ENCODE measurements at regions not wholly inside any gene's neighbourhood (a gene's known extent, or its start where the extent isn't known, plus 50 kb on each side); places are given as distances from the start of the nearest gene placed in this dataset.

DNA sequence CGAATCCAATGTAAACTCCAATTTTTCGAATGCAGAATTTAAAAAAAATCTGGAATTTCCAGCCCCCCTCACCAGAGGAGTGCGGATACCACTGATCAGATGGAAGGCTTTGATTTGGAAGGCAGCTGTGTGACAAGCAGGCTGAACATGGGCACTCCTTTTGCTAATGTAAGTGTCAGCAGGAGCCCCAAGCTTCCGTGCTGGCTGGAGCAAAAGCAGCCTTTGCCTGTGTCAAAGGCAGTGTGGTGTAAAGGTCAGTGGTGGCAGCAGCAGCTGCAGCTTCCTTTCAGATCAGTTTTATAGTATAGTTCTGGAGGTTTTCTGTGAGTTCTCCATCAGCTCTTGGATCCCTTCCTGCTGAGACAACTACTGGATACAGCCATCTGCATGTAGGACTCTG lies 259.9 kb downstream of the CTH start:
- in situ Hi-C loops (cut with MboI; ENCODE audit: low pct_ligation_motif_present in 1 of 4, low pct_unique_long_range_greater_than_20kb in 1 of 4, low sequenced_read_pairs in 3 of 4) (no loop called here), intact Hi-C loops (cut with DNase I; ENCODE audit: low total_unique reads) (no loop called here)
- peaks cover 0 to 8% (median 0%) of the 10 kb centered on the region in 4 donors for H3K4me1 ChIP-seq
- no peak for DNase-seq
- WGBS, 2 donors (ENCODE audit: low coverage in 1 of 2), result 64 to 84% methylated on average over 4 of the region's 4 CpGs
- no peak overlapping the region for H3K4me3 ChIP-seq
- no peaks in the 10 kb centered on the region for H3K36me3 ChIP-seq
- no peaks in the 10 kb centered on the region for H3K27me3 ChIP-seq
- no peaks in the 10 kb centered on the region for H3K9me3 ChIP-seq
- no peak overlapping the region for H3K27ac ChIP-seq
- TF ChIP-seq POLR2AphosphoS5 (IDR thresholded peaks at IDR 0.05) (no peak), EP300 (IDR thresholded peaks at IDR 0.05; ENCODE audit: low read depth) (no peak), POLR2A (IDR thresholded peaks at IDR 0.05) (no peak)
- TF ChIP-seq, protein P1, sequence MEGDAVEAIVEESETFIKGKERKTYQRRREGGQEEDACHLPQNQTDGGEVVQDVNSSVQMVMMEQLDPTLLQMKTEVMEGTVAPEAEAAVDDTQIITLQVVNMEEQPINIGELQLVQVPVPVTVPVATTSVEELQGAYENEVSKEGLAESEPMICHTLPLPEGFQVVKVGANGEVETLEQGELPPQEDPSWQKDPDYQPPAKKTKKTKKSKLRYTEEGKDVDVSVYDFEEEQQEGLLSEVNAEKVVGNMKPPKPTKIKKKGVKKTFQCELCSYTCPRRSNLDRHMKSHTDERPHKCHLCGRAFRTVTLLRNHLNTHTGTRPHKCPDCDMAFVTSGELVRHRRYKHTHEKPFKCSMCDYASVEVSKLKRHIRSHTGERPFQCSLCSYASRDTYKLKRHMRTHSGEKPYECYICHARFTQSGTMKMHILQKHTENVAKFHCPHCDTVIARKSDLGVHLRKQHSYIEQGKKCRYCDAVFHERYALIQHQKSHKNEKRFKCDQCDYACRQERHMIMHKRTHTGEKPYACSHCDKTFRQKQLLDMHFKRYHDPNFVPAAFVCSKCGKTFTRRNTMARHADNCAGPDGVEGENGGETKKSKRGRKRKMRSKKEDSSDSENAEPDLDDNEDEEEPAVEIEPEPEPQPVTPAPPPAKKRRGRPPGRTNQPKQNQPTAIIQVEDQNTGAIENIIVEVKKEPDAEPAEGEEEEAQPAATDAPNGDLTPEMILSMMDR (IDR thresholded peaks at IDR 0.05), result no peak

DNA sequence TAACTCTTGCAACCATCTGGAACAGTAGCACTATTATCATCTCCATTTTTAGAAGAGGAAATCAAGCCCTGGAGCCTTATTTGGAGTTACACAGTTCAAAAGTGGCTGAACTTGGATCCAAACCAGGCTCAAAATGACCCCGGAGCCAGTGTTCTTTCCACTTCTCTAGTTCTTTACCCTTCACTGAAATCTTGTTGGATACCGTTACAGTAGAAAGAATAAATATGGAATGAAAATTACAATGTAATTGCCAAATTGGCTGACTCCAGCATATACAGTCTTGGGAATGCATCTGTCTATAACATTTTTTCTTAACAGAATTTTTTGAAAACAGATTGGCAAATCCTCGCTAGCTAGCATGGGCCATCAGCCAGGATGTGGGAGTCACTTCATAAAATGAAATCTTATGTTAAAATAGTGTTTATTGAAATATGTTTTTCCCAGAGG lies 261.4 kb downstream of the CTH start:
- in situ Hi-C loops (cut with MboI; ENCODE audit: low pct_ligation_motif_present in 1 of 4, low pct_unique_long_range_greater_than_20kb in 1 of 4, low sequenced_read_pairs in 3 of 4), result no loop called here
- WGBS, 2 donors (ENCODE audit: low coverage in 1 of 2), result 69 to 72% methylated on average over 3 of the region's 3 CpGs
- TF ChIP-seq POLR2AphosphoS5 (IDR thresholded peaks at IDR 0.05), result no peak
- no peak for TF ChIP-seq EP300 (IDR thresholded peaks at IDR 0.05; ENCODE audit: low read depth)
- TF ChIP-seq, protein P1 (IDR thresholded peaks at IDR 0.05), result no peak
- TF ChIP-seq POLR2A (IDR thresholded peaks at IDR 0.05), result no peak

DNA sequence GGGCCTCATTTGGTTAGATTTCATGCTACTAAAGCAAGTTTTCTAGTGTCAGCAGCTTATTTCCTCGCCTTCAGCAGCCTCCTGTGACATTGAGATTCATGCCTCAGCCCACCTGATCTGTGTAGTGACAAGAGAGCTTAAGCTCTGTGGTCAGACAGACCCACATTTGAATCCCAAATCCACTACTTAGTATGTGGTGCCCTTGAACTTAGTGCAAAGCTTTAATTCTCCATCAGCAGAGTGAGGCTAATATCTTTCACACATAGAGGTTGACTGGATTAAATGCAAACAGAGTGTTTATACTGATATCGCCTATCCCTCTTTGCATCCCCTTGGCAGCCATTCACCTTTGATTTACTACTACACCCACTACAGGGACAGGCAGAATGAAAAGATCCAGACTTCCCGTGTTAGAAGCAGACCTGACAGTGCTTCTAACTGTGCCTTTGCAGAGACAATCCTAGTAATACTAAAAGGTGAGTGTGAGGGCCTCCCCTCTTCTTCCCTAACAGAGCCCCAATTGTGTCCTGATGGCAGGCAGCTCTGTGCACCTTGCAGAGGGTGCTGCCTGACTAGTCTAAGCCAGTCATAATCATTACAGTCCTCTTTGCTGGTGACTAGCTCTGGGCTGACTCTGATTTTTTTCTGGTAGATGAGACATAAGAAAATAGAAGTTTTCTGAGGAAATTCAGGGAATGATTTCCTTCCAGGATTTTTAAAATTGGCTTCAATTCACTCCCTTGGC lies 264.0 kb downstream of the CTH start:
- 25 to 43% methylated on average over 1 to 3 of the region's 3 CpGs for WGBS, 2 donors (ENCODE audit: low coverage in 1 of 2)
- TF ChIP-seq POLR2A (IDR thresholded peaks at IDR 0.05) (no peak), EP300 (IDR thresholded peaks at IDR 0.05; ENCODE audit: low read depth) (no peak), POLR2AphosphoS5 (IDR thresholded peaks at IDR 0.05) (no peak)
- TF ChIP-seq, protein P1 (IDR thresholded peaks at IDR 0.05), result no peak
- in situ Hi-C loops (cut with MboI; ENCODE audit: low pct_ligation_motif_present in 1 of 4, low pct_unique_long_range_greater_than_20kb in 1 of 4, low sequenced_read_pairs in 3 of 4), result loop anchor here in 1 of 4 donors (25.0 kb wide), 1 partner anchor 362 kb away; the partner anchor contains the start of gene PTGER3
- intact Hi-C loops (cut with DNase I; ENCODE audit: low total_unique reads), result no loop called here
- H3K36me3 ChIP-seq, result no peaks in the 10 kb centered on the region
- no peaks in the 10 kb centered on the region for H3K27me3 ChIP-seq
- no peaks in the 10 kb centered on the region for H3K4me1 ChIP-seq
- H3K27ac ChIP-seq, result no peak overlapping the region
- DNase-seq, result no peak
- no peaks in the 10 kb centered on the region for H3K9me3 ChIP-seq
- H3K4me3 ChIP-seq, result no peak overlapping the region

More for the DNA sequence above, 261.4 kb downstream of the CTH start:
- intact Hi-C loops (cut with DNase I; ENCODE audit: low total_unique reads), result no loop called here
- Histone ChIP-seq H3K27me3 (no peaks in the 10 kb centered on the region), H3K36me3 (no peaks in the 10 kb centered on the region), H3K27ac (no peak overlapping the region), H3K9me3 (no peaks in the 10 kb centered on the region), H3K4me3 (no peak overlapping the region), H3K4me1 (peaks cover 0 to 5% (median 0%) of the 10 kb centered on the region in 4 donors)
- no peak for DNase-seq

DNA sequence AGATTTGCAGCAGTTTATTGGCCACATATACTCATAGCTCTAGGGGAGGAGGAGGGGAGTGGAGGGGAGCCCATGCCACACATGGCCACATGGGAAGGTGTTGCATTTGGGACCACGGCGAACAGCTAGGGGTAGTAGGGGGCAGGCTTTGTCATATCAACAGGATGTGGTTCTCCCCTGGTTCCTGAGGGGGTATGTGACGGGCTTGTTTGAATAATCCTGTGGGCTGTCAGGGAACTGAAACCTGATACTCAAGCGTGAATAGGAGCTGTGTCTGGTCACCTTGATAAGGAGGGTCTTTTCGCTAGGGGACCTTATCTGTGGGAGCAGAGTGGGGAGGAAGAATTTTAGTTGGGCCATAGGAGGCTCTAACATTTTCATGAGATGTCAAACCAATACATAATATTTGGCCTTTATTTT lies 264.7 kb downstream of the CTH start:
- DNase-seq, result no peak
- Histone ChIP-seq H3K4me3 (no peak overlapping the region), H3K9me3 (no peaks in the 10 kb centered on the region), H3K4me1 (no peaks in the 10 kb centered on the region), H3K27ac (no peak overlapping the region), H3K27me3 (no peaks in the 10 kb centered on the region), H3K36me3 (no peaks in the 10 kb centered on the region)
- intact Hi-C loops (cut with DNase I; ENCODE audit: low total_unique reads), result no loop called here
- TF ChIP-seq, protein P1 (IDR thresholded peaks at IDR 0.05), result no peak
- TF ChIP-seq EP300 (IDR thresholded peaks at IDR 0.05; ENCODE audit: low read depth), result no peak
- TF ChIP-seq POLR2A (IDR thresholded peaks at IDR 0.05), result no peak
- no peak for TF ChIP-seq POLR2AphosphoS5 (IDR thresholded peaks at IDR 0.05)
- WGBS, 2 donors (ENCODE audit: low coverage in 1 of 2), result 52% methylated on average over 5 of the region's 5 CpGs; no CpG with 5 or more reads in 1 of the 2 donors
- in situ Hi-C loops (cut with MboI; ENCODE audit: low pct_ligation_motif_present in 1 of 4, low pct_unique_long_range_greater_than_20kb in 1 of 4, low sequenced_read_pairs in 3 of 4), result loop anchor here in 1 of 4 donors (25.0 kb wide), 1 partner anchor 362 kb away; the partner anchor contains the start of gene PTGER3
